ENCODE measurements at regions not wholly inside any gene's neighbourhood (a gene's known extent, or its start where the extent isn't known, plus 50 kb on each side); places are given as distances from the start of the nearest gene placed in this dataset.
A peak's percentile ranks its signal among the peaks of the same experiment; 100 is the strongest.
"Not testable (repeated sequence)": the region's sequence is repeated elsewhere in the genome, so short reads cannot be mapped to it uniquely, and the experiment has no call there.

- H3K4me3 ChIP-seq (ENCODE audit: extremely low read depth, insufficient read depth, low read length, poor library complexity, severe bottlenecking) = peak overlapping the region; percentile 82
- 7% methylated on average over 24 to 26 of the region's 30 CpGs for WGBS, 2 experiments (ENCODE audit: insufficient coverage in 2 of 2)
- no peaks in the 10 kb centered on the region for H3K9me3 ChIP-seq (ENCODE audit: control insufficient read depth, low read length)
- H3K27ac ChIP-seq (ENCODE audit: low read depth, low read length, severe bottlenecking) = no peak overlapping the region
- H3K36me3 ChIP-seq (ENCODE audit: control insufficient read depth, insufficient read depth, low read length) = peaks cover 7% of the 10 kb centered on the region
- H3K4me1 ChIP-seq (ENCODE audit: control insufficient read depth, insufficient read depth, low read length, poor library complexity, severe bottlenecking) = peaks cover 17% of the 10 kb centered on the region
These were observed 116.6 kb upstream of the GRK3 start for GRCh38 chr22:25447686-25448434.

GRCh38 chr22:25448435-25449051, 115.9 kb upstream of the GRK3 start:
- H3K4me1 ChIP-seq (ENCODE audit: control insufficient read depth, insufficient read depth, low read length, poor library complexity, severe bottlenecking) = peaks cover 17% of the 10 kb centered on the region
- peaks cover 14% of the 10 kb centered on the region for H3K36me3 ChIP-seq (ENCODE audit: control insufficient read depth, insufficient read depth, low read length)
- H3K27ac ChIP-seq (ENCODE audit: low read depth, low read length, severe bottlenecking) = no peak overlapping the region
- 0 to 3% methylated on average over 6 of the region's 16 CpGs for WGBS, 2 experiments (ENCODE audit: insufficient coverage in 2 of 2)
- H3K9me3 ChIP-seq (ENCODE audit: control insufficient read depth, low read length) = no peaks in the 10 kb centered on the region
- peak overlapping the region; percentile 82 for H3K4me3 ChIP-seq (ENCODE audit: extremely low read depth, insufficient read depth, low read length, poor library complexity, severe bottlenecking)

GRCh38 chr22:25449781-25450317, 114.6 kb upstream of the GRK3 start:
- Histone ChIP-seq H3K9me3 (ENCODE audit: control insufficient read depth, low read length) (no peaks in the 10 kb centered on the region), H3K27ac (ENCODE audit: low read depth, low read length, severe bottlenecking) (no peak overlapping the region), H3K4me1 (ENCODE audit: control insufficient read depth, insufficient read depth, low read length, poor library complexity, severe bottlenecking) (peaks cover 17% of the 10 kb centered on the region), H3K4me3 (ENCODE audit: extremely low read depth, insufficient read depth, low read length, poor library complexity, severe bottlenecking) (no peak overlapping the region), H3K36me3 (ENCODE audit: control insufficient read depth, insufficient read depth, low read length) (peaks cover 27% of the 10 kb centered on the region)
- WGBS, 2 experiments (ENCODE audit: insufficient coverage in 2 of 2) = 89 to 95% methylated on average over 3 to 4 of the region's 9 CpGs

- Histone ChIP-seq H3K4me3 (ENCODE audit: extremely low read depth, insufficient read depth, low read length, poor library complexity, severe bottlenecking) (no peak overlapping the region), H3K4me1 (ENCODE audit: control insufficient read depth, insufficient read depth, low read length, poor library complexity, severe bottlenecking) (peaks cover 17% of the 10 kb centered on the region), H3K9me3 (ENCODE audit: control insufficient read depth, low read length) (no peaks in the 10 kb centered on the region), H3K36me3 (ENCODE audit: control insufficient read depth, insufficient read depth, low read length) (peaks cover 36% of the 10 kb centered on the region), H3K27ac (ENCODE audit: low read depth, low read length, severe bottlenecking) (no peak overlapping the region)
- WGBS, 2 experiments (ENCODE audit: insufficient coverage in 2 of 2) = no CpG with 5 or more reads among the region's 2 CpGs
These were observed 112.9 kb upstream of the GRK3 start for GRCh38 chr22:25451480-25452114.

- WGBS, 2 experiments (ENCODE audit: insufficient coverage in 2 of 2) = 90 to 95% methylated on average over 9 of the region's 10 CpGs
- Histone ChIP-seq H3K4me3 (ENCODE audit: extremely low read depth, insufficient read depth, low read length, poor library complexity, severe bottlenecking) (no peak overlapping the region), H3K4me1 (ENCODE audit: control insufficient read depth, insufficient read depth, low read length, poor library complexity, severe bottlenecking) (peaks cover 17% of the 10 kb centered on the region)
These were observed 112.3 kb upstream of the GRK3 start for GRCh38 chr22:25452116-25452700.

GRCh38 chr22:25453058-25453457, 111.4 kb upstream of the GRK3 start:
- WGBS, 2 experiments (ENCODE audit: insufficient coverage in 2 of 2) = 100% methylated on average over 2 of the region's 4 CpGs; no CpG with 5 or more reads in 1 of the 2 experiments
- Histone ChIP-seq H3K4me3 (ENCODE audit: extremely low read depth, insufficient read depth, low read length, poor library complexity, severe bottlenecking) (no peak overlapping the region), H3K9me3 (ENCODE audit: control insufficient read depth, low read length) (no peaks in the 10 kb centered on the region), H3K4me1 (ENCODE audit: control insufficient read depth, insufficient read depth, low read length, poor library complexity, severe bottlenecking) (peaks cover 17% of the 10 kb centered on the region), H3K36me3 (ENCODE audit: control insufficient read depth, insufficient read depth, low read length) (peaks cover 38% of the 10 kb centered on the region), H3K27ac (ENCODE audit: low read depth, low read length, severe bottlenecking) (no peak overlapping the region)

More at GRCh38 chr22:25452116-25452700, 112.3 kb upstream of the GRK3 start:
- peaks cover 38% of the 10 kb centered on the region for H3K36me3 ChIP-seq (ENCODE audit: control insufficient read depth, insufficient read depth, low read length)
- no peaks in the 10 kb centered on the region for H3K9me3 ChIP-seq (ENCODE audit: control insufficient read depth, low read length)
- no peak overlapping the region for H3K27ac ChIP-seq (ENCODE audit: low read depth, low read length, severe bottlenecking)

- no peak overlapping the region for H3K27ac ChIP-seq (ENCODE audit: low read depth, low read length, severe bottlenecking)
- WGBS, 2 experiments (ENCODE audit: insufficient coverage in 2 of 2) = 92 to 93% methylated on average over 2 to 3 of the region's 5 CpGs
- H3K4me1 ChIP-seq (ENCODE audit: control insufficient read depth, insufficient read depth, low read length, poor library complexity, severe bottlenecking) = peaks cover 17% of the 10 kb centered on the region
- H3K36me3 ChIP-seq (ENCODE audit: control insufficient read depth, insufficient read depth, low read length) = peaks cover 39% of the 10 kb centered on the region
- no peaks in the 10 kb centered on the region for H3K9me3 ChIP-seq (ENCODE audit: control insufficient read depth, low read length)
- H3K4me3 ChIP-seq (ENCODE audit: extremely low read depth, insufficient read depth, low read length, poor library complexity, severe bottlenecking) = no peak overlapping the region
These were observed 110.9 kb upstream of the GRK3 start for GRCh38 chr22:25453557-25453956.

GRCh38 chr22:25456300-25457043, 108.0 kb upstream of the GRK3 start:
- H3K9me3 ChIP-seq (ENCODE audit: control insufficient read depth, low read length); H3K27ac ChIP-seq (ENCODE audit: low read depth, low read length, severe bottlenecking); H3K4me1 ChIP-seq (ENCODE audit: control insufficient read depth, insufficient read depth, low read length, poor library complexity, severe bottlenecking); H3K4me3 ChIP-seq (ENCODE audit: extremely low read depth, insufficient read depth, low read length, poor library complexity, severe bottlenecking): not testable (repeated sequence)
- peaks cover 64% of the 10 kb centered on the region for H3K36me3 ChIP-seq (ENCODE audit: control insufficient read depth, insufficient read depth, low read length)
- 96 to 97% methylated on average over 4 to 11 of the region's 13 CpGs for WGBS, 2 experiments (ENCODE audit: insufficient coverage in 2 of 2)

GRCh38 chr22:25458631-25459030, 105.8 kb upstream of the GRK3 start:
- H3K4me1 ChIP-seq (ENCODE audit: control insufficient read depth, insufficient read depth, low read length, poor library complexity, severe bottlenecking); H3K9me3 ChIP-seq (ENCODE audit: control insufficient read depth, low read length); H3K27ac ChIP-seq (ENCODE audit: low read depth, low read length, severe bottlenecking); H3K4me3 ChIP-seq (ENCODE audit: extremely low read depth, insufficient read depth, low read length, poor library complexity, severe bottlenecking): not testable (repeated sequence)
- WGBS, 2 experiments (ENCODE audit: insufficient coverage in 2 of 2) = 89 to 100% methylated on average over 1 of the region's 1 CpG
- H3K36me3 ChIP-seq (ENCODE audit: control insufficient read depth, insufficient read depth, low read length) = peaks cover 59% of the 10 kb centered on the region

- peaks cover 42% of the 10 kb centered on the region for H3K36me3 ChIP-seq (ENCODE audit: control insufficient read depth, insufficient read depth, low read length)
- H3K9me3 ChIP-seq (ENCODE audit: control insufficient read depth, low read length); H3K4me1 ChIP-seq (ENCODE audit: control insufficient read depth, insufficient read depth, low read length, poor library complexity, severe bottlenecking); H3K4me3 ChIP-seq (ENCODE audit: extremely low read depth, insufficient read depth, low read length, poor library complexity, severe bottlenecking); H3K27ac ChIP-seq (ENCODE audit: low read depth, low read length, severe bottlenecking): not testable (repeated sequence)
- 84 to 100% methylated on average over 1 to 2 of the region's 2 CpGs for WGBS, 2 experiments (ENCODE audit: insufficient coverage in 2 of 2)
These were observed 103.8 kb upstream of the GRK3 start for GRCh38 chr22:25460682-25461081.
